Muscle layer of colon (tissue), 2 donors: ENCODE measurements at regions not wholly inside any gene's neighbourhood (a gene's known extent, or its start where the extent isn't known, plus 50 kb on each side); places are given as distances from the start of the nearest gene placed in this dataset.
"Not testable (repeated sequence)": the region's sequence is repeated elsewhere in the genome, so short reads cannot be mapped to it uniquely, and the experiment has no call there.

Experiments
- H3K27ac ChIP-seq: one replicate; pipeline ENCODE4 v1.7.0; 2013; ENCODE audit warnings: low read depth, mild to moderate bottlenecking, low read length, moderate library complexity
- H3K27me3 ChIP-seq, 2 donors: one replicate each; pipeline ENCODE4 v1.7.0; 2013; ENCODE audit warnings: low read length in 2 of 2, mild to moderate bottlenecking in 2 of 2; ENCODE audit not compliant: insufficient read depth in 2 of 2, control insufficient read depth in 1 of 2
- H3K36me3 ChIP-seq: one replicate; pipeline ENCODE4 v1.7.0; 2013; ENCODE audit warnings: mild to moderate bottlenecking, low read length; ENCODE audit not compliant: insufficient read depth
- H3K4me1 ChIP-seq: one replicate; pipeline ENCODE4 v1.7.0; 2013; ENCODE audit warnings: mild to moderate bottlenecking, low read length; ENCODE audit not compliant: insufficient read depth
- H3K4me3 ChIP-seq, 2 donors: one replicate each; pipeline ENCODE4 v1.7.0; 2013; ENCODE audit warnings: low read length in 2 of 2, low read depth in 1 of 2, mild to moderate bottlenecking in 1 of 2, moderate library complexity in 1 of 2
- H3K9ac ChIP-seq: one replicate; pipeline ENCODE4 v1.7.0; 2013; ENCODE audit warnings: low read length
- H3K9me3 ChIP-seq: one replicate; pipeline ENCODE4 v1.7.0; 2013; ENCODE audit warnings: mild to moderate bottlenecking, low read length
- donor health status: abdominal sarcoma.
- donor health status: Adenocarcinoma of cecum.

GRCh38 chr7:131638641-131639430 lies 82.4 kb upstream of the PODXL start:
- H3K9me3 ChIP-seq: no peaks in the 10 kb centered on the region
- no peaks in the 10 kb centered on the region for H3K27me3 ChIP-seq
- H3K4me1 ChIP-seq: no peaks in the 10 kb centered on the region
- H3K36me3 ChIP-seq: no peaks in the 10 kb centered on the region
- no peak overlapping the region for H3K27ac ChIP-seq
- H3K4me3 ChIP-seq: no peak overlapping the region
- H3K9ac ChIP-seq: no peak overlapping the region

- H3K9me3 ChIP-seq: no peaks in the 10 kb centered on the region
- H3K9ac ChIP-seq: no peak overlapping the region
- H3K4me3 ChIP-seq: no peak overlapping the region
- no peak overlapping the region for H3K27ac ChIP-seq
- no peaks in the 10 kb centered on the region for H3K4me1 ChIP-seq
- no peaks in the 10 kb centered on the region for H3K27me3 ChIP-seq
- H3K36me3 ChIP-seq: no peaks in the 10 kb centered on the region
Measured at GRCh38 chr7:131637859-131638258, 81.4 kb upstream of the PODXL start.

- Histone ChIP-seq H3K27ac (no peak overlapping the region), H3K4me3 (no peak overlapping the region), H3K9me3 (no peaks in the 10 kb centered on the region), H3K9ac (no peak overlapping the region), H3K36me3 (no peaks in the 10 kb centered on the region), H3K27me3 (no peaks in the 10 kb centered on the region), H3K4me1 (no peaks in the 10 kb centered on the region)
Measured at GRCh38 chr7:131636092-131636491, 79.7 kb upstream of the PODXL start.

GRCh38 chr7:131634197-131634596 lies 77.8 kb upstream of the PODXL start:
- not testable (repeated sequence) for H3K4me3 ChIP-seq, H3K27ac ChIP-seq, H3K9me3 ChIP-seq, H3K4me1 ChIP-seq, H3K36me3 ChIP-seq, H3K9ac ChIP-seq, H3K27me3 ChIP-seq

GRCh38 chr7:131633342-131633843 lies 77.0 kb upstream of the PODXL start:
- Histone ChIP-seq H3K36me3 (no peaks in the 10 kb centered on the region), H3K9ac (no peak overlapping the region), H3K27ac (no peak overlapping the region), H3K4me3 (no peak overlapping the region), H3K27me3 (no peaks in the 10 kb centered on the region), H3K4me1 (no peaks in the 10 kb centered on the region), H3K9me3 (no peaks in the 10 kb centered on the region)

- Histone ChIP-seq H3K27ac (no peak overlapping the region), H3K4me1 (no peaks in the 10 kb centered on the region), H3K9ac (no peak overlapping the region), H3K27me3 (no peaks in the 10 kb centered on the region), H3K36me3 (no peaks in the 10 kb centered on the region), H3K9me3 (no peaks in the 10 kb centered on the region), H3K4me3 (no peak overlapping the region)
Measured at GRCh38 chr7:131630427-131630826, 74.0 kb upstream of the PODXL start.

GRCh38 chr7:131629217-131629882 lies 72.9 kb upstream of the PODXL start:
- H3K4me3 ChIP-seq: no peak overlapping the region
- H3K9ac ChIP-seq: no peak overlapping the region
- no peak overlapping the region for H3K27ac ChIP-seq
- H3K36me3 ChIP-seq: no peaks in the 10 kb centered on the region
- no peaks in the 10 kb centered on the region for H3K9me3 ChIP-seq
- no peaks in the 10 kb centered on the region for H3K4me1 ChIP-seq
- no peaks in the 10 kb centered on the region for H3K27me3 ChIP-seq

- H3K9ac ChIP-seq: no peak overlapping the region
- no peak overlapping the region for H3K27ac ChIP-seq
Measured at GRCh38 chr7:131628634-131629033, 72.2 kb upstream of the PODXL start.

GRCh38 chr7:131627735-131628190 lies 71.3 kb upstream of the PODXL start:
- no peak overlapping the region for H3K4me3 ChIP-seq
- no peak overlapping the region for H3K27ac ChIP-seq
- H3K36me3 ChIP-seq: no peaks in the 10 kb centered on the region
- H3K9ac ChIP-seq: no peak overlapping the region
- no peaks in the 10 kb centered on the region for H3K4me1 ChIP-seq
- no peaks in the 10 kb centered on the region for H3K9me3 ChIP-seq
- no peaks in the 10 kb centered on the region for H3K27me3 ChIP-seq

More at GRCh38 chr7:131628634-131629033, 72.2 kb upstream of the PODXL start:
- Histone ChIP-seq H3K27me3 (no peaks in the 10 kb centered on the region), H3K4me3 (no peak overlapping the region), H3K9me3 (no peaks in the 10 kb centered on the region), H3K4me1 (no peaks in the 10 kb centered on the region), H3K36me3 (no peaks in the 10 kb centered on the region)

- no peak overlapping the region for H3K9ac ChIP-seq
- peaks cover under 1% of the 10 kb centered on the region for H3K4me1 ChIP-seq
- H3K27me3 ChIP-seq: no peaks in the 10 kb centered on the region
- no peak overlapping the region for H3K4me3 ChIP-seq
- H3K9me3 ChIP-seq: no peaks in the 10 kb centered on the region
- no peak overlapping the region for H3K27ac ChIP-seq
- H3K36me3 ChIP-seq: no peaks in the 10 kb centered on the region
Measured at GRCh38 chr7:131626643-131627042, 70.2 kb upstream of the PODXL start.

GRCh38 chr7:131625817-131626372 lies 69.5 kb upstream of the PODXL start:
- Histone ChIP-seq H3K27me3 (no peaks in the 10 kb centered on the region), H3K36me3 (no peaks in the 10 kb centered on the region), H3K4me1 (peaks cover 6% of the 10 kb centered on the region), H3K9ac (no peak overlapping the region), H3K4me3 (no peak overlapping the region), H3K27ac (no peak overlapping the region), H3K9me3 (no peaks in the 10 kb centered on the region)
